ENCODE measurements at regions not wholly inside any gene's neighbourhood (a gene's known extent, or its start where the extent isn't known, plus 50 kb on each side); places are given as distances from the start of the nearest gene placed in this dataset.
"Not testable (repeated sequence)": the region's sequence is repeated elsewhere in the genome, so short reads cannot be mapped to it uniquely, and the experiment has no call there.

DNA sequence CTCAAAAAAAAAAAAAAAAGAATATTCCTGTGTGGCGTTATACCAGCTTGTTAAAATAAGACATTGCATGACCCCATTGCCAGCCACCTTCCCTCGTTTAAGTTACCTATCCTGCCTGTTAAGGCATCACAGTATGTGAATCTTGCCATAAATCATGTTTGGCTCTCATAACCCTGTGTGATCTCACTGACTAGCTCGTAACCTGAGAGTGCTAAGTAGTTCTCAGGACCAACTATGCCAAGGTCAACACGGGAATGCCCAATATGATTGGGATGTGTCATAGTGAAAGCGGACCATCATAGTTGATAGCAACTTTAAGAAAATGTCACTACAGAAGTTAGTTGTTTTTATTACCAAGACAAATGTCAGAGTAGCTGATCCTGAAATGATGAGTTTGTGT is 796.8 kb upstream of the CDH18 start:
- not testable (repeated sequence) for TF ChIP-seq BACH1 (IDR thresholded peaks at IDR 0.05; ENCODE audit: borderline replicate concordance); CEBPB (IDR thresholded peaks at IDR 0.05; ENCODE audit: borderline replicate concordance in 1 of 2, low read depth in 2 of 2, low read length in 2 of 2); DPF2 (IDR thresholded peaks at IDR 0.05); EGR1 (IDR thresholded peaks at IDR 0.05; ENCODE audit: borderline replicate concordance in 1 of 2, low read depth in 2 of 2, low read length in 2 of 2); RFX5 (IDR thresholded peaks at IDR 0.05; ENCODE audit: low read depth, low read length); NFIC (IDR thresholded peaks at IDR 0.05; ENCODE audit: low read depth, low read length); ZZZ3 (IDR thresholded peaks at IDR 0.05; ENCODE audit: control insufficient read depth, insufficient read length, low read depth); KDM1A (IDR thresholded peaks at IDR 0.05; ENCODE audit: borderline replicate concordance)
- TF ChIP-seq, protein P1, sequence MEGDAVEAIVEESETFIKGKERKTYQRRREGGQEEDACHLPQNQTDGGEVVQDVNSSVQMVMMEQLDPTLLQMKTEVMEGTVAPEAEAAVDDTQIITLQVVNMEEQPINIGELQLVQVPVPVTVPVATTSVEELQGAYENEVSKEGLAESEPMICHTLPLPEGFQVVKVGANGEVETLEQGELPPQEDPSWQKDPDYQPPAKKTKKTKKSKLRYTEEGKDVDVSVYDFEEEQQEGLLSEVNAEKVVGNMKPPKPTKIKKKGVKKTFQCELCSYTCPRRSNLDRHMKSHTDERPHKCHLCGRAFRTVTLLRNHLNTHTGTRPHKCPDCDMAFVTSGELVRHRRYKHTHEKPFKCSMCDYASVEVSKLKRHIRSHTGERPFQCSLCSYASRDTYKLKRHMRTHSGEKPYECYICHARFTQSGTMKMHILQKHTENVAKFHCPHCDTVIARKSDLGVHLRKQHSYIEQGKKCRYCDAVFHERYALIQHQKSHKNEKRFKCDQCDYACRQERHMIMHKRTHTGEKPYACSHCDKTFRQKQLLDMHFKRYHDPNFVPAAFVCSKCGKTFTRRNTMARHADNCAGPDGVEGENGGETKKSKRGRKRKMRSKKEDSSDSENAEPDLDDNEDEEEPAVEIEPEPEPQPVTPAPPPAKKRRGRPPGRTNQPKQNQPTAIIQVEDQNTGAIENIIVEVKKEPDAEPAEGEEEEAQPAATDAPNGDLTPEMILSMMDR (IDR thresholded peaks at IDR 0.05 in 2 of 3, conservative IDR thresholded peaks at IDR 0.05 in 1 of 3; ENCODE audit: control insufficient read depth in 2 of 3, extremely low read depth in 1 of 3, insufficient read depth in 1 of 3, low read depth in 3 of 3, low read length in 3 of 3), result not testable (repeated sequence)

Measured in GM12878 (cell line).